ENCODE measurements at regions not wholly inside any gene's neighbourhood (a gene's known extent, or its start where the extent isn't known, plus 50 kb on each side); places are given as distances from the start of the nearest gene placed in this dataset.

- FAIRE-seq = no peak
- no peak overlapping the region for H3K4me3 ChIP-seq
- no peaks in the 10 kb centered on the region; the same call in 1 of the 3 replicates for H3K9me3 ChIP-seq
- no peak for ATAC-seq
- no peak overlapping the region for H3K4me2 ChIP-seq
- no peak for DNase-seq (ENCODE audit: low read depth in 1 of 2, low spot score in 1 of 2)
- TF ChIP-seq EP300 (IDR thresholded peaks at IDR 0.05) = no peak
- TF ChIP-seq MAFK (IDR thresholded peaks at IDR 0.05; ENCODE audit: partially characterized antibody) = no peak
- TF ChIP-seq JUNB (IDR thresholded peaks at IDR 0.05) = no peak
- no peak for TF ChIP-seq TFCP2L1 (CRISPR knock-in tag; IDR thresholded peaks at IDR 0.05)
- no peak for TF ChIP-seq MYC (IDR thresholded peaks at IDR 0.05; ENCODE audit: borderline replicate concordance, low read length)
- no peak for TF ChIP-seq CBX8 (IDR thresholded peaks at IDR 0.05)
- no peak for TF ChIP-seq ESRRA (IDR thresholded peaks at IDR 0.05; ENCODE audit: borderline replicate concordance, low read length)
- TF ChIP-seq PBX3 (IDR thresholded peaks at IDR 0.05) = no peak
- TF ChIP-seq CHD4 (IDR thresholded peaks at IDR 0.05; ENCODE audit: borderline replicate concordance) = no peak
- no peak for TF ChIP-seq NFE2L2 (conservative IDR thresholded peaks at IDR 0.05; ENCODE audit: low read length)
- WGBS (ENCODE audit: missing lambda C conversion rate) = 15% methylated on average over 3 of the region's 3 CpGs
- H3K27ac ChIP-seq = no peak overlapping the region
- no peaks in the 10 kb centered on the region for H3K4me1 ChIP-seq
- ChIA-PET CTCF (no interaction called here), POLR2A (no interaction called here)
Measured at GRCh38 chr10:83104616-83105015, 1034.7 kb upstream of the GHITM start.

DNA sequence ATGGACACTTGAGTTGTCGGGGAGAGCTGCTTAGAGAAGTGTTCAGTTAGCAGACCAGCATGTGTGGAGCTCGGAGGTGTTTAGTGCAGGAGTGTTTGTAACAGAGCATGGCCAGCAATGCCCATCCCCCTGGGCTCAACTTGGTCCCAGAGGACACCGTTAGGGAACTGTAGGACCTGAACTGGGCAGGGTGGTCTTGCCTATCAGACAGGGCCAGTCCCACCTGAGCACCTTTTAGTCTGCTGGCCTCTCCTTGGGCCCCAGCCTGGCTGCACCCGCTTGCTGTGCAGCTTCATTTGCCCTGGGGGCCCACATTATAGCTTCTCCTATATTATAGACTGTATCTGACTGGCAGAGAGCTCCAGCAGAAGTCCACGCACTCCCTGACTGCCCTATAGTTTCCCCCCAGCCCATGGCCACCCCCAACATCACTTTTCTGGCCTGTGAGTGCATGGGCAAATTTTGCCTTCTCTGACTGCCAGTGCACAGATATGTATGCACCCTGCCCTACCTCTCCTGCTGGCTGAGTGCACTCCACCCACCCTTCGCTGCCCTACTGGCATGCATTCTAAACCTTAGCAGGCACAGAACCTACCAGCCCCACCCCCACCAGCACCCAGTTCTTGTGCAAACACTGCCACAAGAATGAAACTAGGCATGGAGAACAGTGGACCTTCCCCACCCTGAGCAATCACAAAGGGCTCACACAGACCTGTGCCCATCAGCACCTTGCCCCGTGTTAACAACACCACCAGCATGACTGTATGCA, 1030.6 kb upstream of the GHITM start:
- ChIA-PET CTCF (no interaction called here), POLR2A (no interaction called here)
- no peak for TF ChIP-seq POLR2AphosphoS2 (conservative IDR thresholded peaks at IDR 0.05; ENCODE audit: low read length)
- TF ChIP-seq E2F6 (IDR thresholded peaks at IDR 0.05; ENCODE audit: borderline replicate concordance, low read depth) = no peak
- no peak for TF ChIP-seq MAZ (IDR thresholded peaks at IDR 0.05; ENCODE audit: borderline replicate concordance, low read depth, low read length)
- TF ChIP-seq KDM1A (IDR thresholded peaks at IDR 0.05; ENCODE audit: low read depth) = no peak
- no peak for TF ChIP-seq POLR2A (IDR thresholded peaks at IDR 0.05; ENCODE audit: low read length)
- no peak for TF ChIP-seq CBX2 (IDR thresholded peaks at IDR 0.05; ENCODE audit: borderline replicate concordance, low read depth)
- TF ChIP-seq EP300 (IDR thresholded peaks at IDR 0.05) = no peak
- no peak for TF ChIP-seq PHF8 (IDR thresholded peaks at IDR 0.05; ENCODE audit: borderline replicate concordance, low read depth)
- TF ChIP-seq FOSL2 (IDR thresholded peaks at IDR 0.05) = no peak
- TF ChIP-seq FOSL2 (CRISPR knock-in tag; IDR thresholded peaks at IDR 0.05) = no peak
- no peak for TF ChIP-seq CHD4 (IDR thresholded peaks at IDR 0.05; ENCODE audit: borderline replicate concordance)
- no peak for TF ChIP-seq SMC3 (IDR thresholded peaks at IDR 0.05)
- TF ChIP-seq EHMT2 (IDR thresholded peaks at IDR 0.05; ENCODE audit: low read depth) = no peak
- DNase-seq (ENCODE audit: low read depth in 1 of 2, low spot score in 1 of 2) = no peak
- no peak for ATAC-seq
- Histone ChIP-seq H3K4me2 (no peak overlapping the region), H3K9me3 (no peaks in the 10 kb centered on the region; the same call in 1 of the 3 replicates), H3K27ac (no peak overlapping the region), H3K4me1 (no peaks in the 10 kb centered on the region), H3K4me3 (no peak overlapping the region)
- WGBS (ENCODE audit: missing lambda C conversion rate) = 3% methylated on average over 7 of the region's 7 CpGs
- no peak for FAIRE-seq

GRCh38 chr10:83119346-83119745, 1020.0 kb upstream of the GHITM start:
- Histone ChIP-seq H3K27ac (no peak overlapping the region), H3K4me2 (no peak overlapping the region), H3K4me3 (no peak overlapping the region), H3K4me1 (no peaks in the 10 kb centered on the region), H3K9me3 (no peaks in the 10 kb centered on the region)
- DNase-seq (ENCODE audit: low read depth in 1 of 2, low spot score in 1 of 2) (no peak), FAIRE-seq (no peak), ATAC-seq (no peak)
- ChIA-PET POLR2A (no interaction called here), CTCF (no interaction called here)
- TF ChIP-seq EHF (CRISPR knock-in tag; IDR thresholded peaks at IDR 0.05) (no peak), TFCP2L1 (CRISPR knock-in tag; IDR thresholded peaks at IDR 0.05) (no peak), MAZ (IDR thresholded peaks at IDR 0.05; ENCODE audit: borderline replicate concordance, low read depth, low read length) (no peak), RCOR1 (IDR thresholded peaks at IDR 0.05; ENCODE audit: low read depth, low read length) (no peak), CHD2 (IDR thresholded peaks at IDR 0.05; ENCODE audit: low read length, partially characterized antibody) (no peak), ATOH8 (CRISPR knock-in tag; IDR thresholded peaks at IDR 0.05; ENCODE audit: low read depth) (no peak)
- 0% methylated on average over 1 of the region's 1 CpG for WGBS (ENCODE audit: missing lambda C conversion rate)

Data from A549 (cell line).